ENCODE measurements at regions not wholly inside any gene's neighbourhood (a gene's known extent, or its start where the extent isn't known, plus 50 kb on each side); places are given as distances from the start of the nearest gene placed in this dataset.

DNA sequence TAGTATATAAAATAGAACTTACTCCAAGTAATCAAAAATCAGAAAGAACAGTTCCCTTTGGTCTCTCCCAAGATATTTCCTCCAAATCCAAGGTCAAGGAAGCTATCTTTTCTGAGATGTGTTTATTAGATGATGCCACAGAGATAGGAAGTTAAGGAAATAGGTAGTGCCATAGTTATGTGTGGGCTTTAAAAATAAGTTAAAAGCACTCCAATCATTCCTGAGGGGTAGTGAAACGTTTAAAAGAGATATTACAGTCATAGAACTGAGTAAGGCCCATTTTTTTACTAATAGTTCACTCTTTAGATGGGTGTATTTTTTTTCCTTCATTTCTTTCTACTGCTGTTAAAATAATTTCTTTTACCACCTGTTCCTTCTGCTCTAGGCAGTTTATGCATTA lies 1630.9 kb upstream of the SEL1L start:
- TF ChIP-seq, protein P1, sequence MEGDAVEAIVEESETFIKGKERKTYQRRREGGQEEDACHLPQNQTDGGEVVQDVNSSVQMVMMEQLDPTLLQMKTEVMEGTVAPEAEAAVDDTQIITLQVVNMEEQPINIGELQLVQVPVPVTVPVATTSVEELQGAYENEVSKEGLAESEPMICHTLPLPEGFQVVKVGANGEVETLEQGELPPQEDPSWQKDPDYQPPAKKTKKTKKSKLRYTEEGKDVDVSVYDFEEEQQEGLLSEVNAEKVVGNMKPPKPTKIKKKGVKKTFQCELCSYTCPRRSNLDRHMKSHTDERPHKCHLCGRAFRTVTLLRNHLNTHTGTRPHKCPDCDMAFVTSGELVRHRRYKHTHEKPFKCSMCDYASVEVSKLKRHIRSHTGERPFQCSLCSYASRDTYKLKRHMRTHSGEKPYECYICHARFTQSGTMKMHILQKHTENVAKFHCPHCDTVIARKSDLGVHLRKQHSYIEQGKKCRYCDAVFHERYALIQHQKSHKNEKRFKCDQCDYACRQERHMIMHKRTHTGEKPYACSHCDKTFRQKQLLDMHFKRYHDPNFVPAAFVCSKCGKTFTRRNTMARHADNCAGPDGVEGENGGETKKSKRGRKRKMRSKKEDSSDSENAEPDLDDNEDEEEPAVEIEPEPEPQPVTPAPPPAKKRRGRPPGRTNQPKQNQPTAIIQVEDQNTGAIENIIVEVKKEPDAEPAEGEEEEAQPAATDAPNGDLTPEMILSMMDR (IDR thresholded peaks at IDR 0.05), result no peak
- no peak for TF ChIP-seq POLR2A (IDR thresholded peaks at IDR 0.05)
